CD4-positive, alpha-beta T cell (primary cell): ENCODE measurements at regions not wholly inside any gene's neighbourhood (a gene's known extent, or its start where the extent isn't known, plus 50 kb on each side); places are given as distances from the start of the nearest gene placed in this dataset.

ENCODE experiments used
- ATAC-seq: fragments of 200-7000 bp; cut with Tn5 transposase; one replicate; pipeline ENCODE4 v1.10.0; 2022; ENCODE audit warnings: mild to moderate bottlenecking; ENCODE audit not compliant: poor library complexity
- CTCF ChIA-PET: fragments of 350-600 bp; sonication (Branson Sonifier 250); formaldehyde crosslinking; loops from one replicate; lab custom pipeline; 2021; ENCODE audit warnings: antibody characterized with exemption, inconsistent platforms; lab: Charles Lee
- POLR2A ChIA-PET: fragments of 350-600 bp; sonication (Branson Sonifier 250); formaldehyde crosslinking; loops from one replicate; lab custom pipeline; 2021; ENCODE audit warnings: antibody characterized with exemption, inconsistent platforms; lab: Charles Lee
- DNase-seq, 14 experiments: peaks; one replicate each; pipeline ENCODE4 v3.0.0-alpha.2; 2013 to 2020; ENCODE audit warnings: mixed read lengths in 2 of 14
- H3K27ac ChIP-seq, 2 donors: one replicate each; pipeline versions ENCODE4 v1.5.1 to v1.7.0; 2013; ENCODE audit warnings: low read length in 2 of 2, low read depth in 1 of 2, mild to moderate bottlenecking in 1 of 2
- H3K27me3 ChIP-seq, 2 experiments: 1 replicate in 1 of 2; 2 replicates in 1 of 2; pipeline versions ENCODE4 v1.6.1 to v1.7.0; 2013; ENCODE audit warnings: low read length in 2 of 2, control low read depth in 1 of 2, mild to moderate bottlenecking in 1 of 2, moderate library complexity in 1 of 2; ENCODE audit not compliant: insufficient read depth in 2 of 2, control insufficient read depth in 1 of 2
- H3K36me3 ChIP-seq: one replicate; pipeline ENCODE4 v1.6.1; 2013; ENCODE audit warnings: low read length, control low read depth; ENCODE audit not compliant: insufficient read depth
- H3K4me1 ChIP-seq: one replicate; pipeline ENCODE4 v1.6.1; 2013; ENCODE audit warnings: low read length, control low read depth; ENCODE audit not compliant: insufficient read depth
- H3K4me3 ChIP-seq: one replicate; pipeline ENCODE4 v1.5.1; 2013; ENCODE audit warnings: mild to moderate bottlenecking, low read length, moderate library complexity
- H3K9me3 ChIP-seq, 2 experiments: 1 replicate in 1 of 2; 2 replicates in 1 of 2; pipeline versions ENCODE4 v1.6.1 to v1.7.0; 2013; ENCODE audit warnings: low read length in 2 of 2, mild to moderate bottlenecking in 2 of 2, control low read depth in 1 of 2, moderate library complexity in 1 of 2; ENCODE audit not compliant: control insufficient read depth in 1 of 2, insufficient read depth in 1 of 2
- H3K27ac Mint-ChIP-seq: one replicate; pipeline ENCODE4 v1.8.0; 2020; ENCODE audit warnings: mixed read lengths
- H3K27me3 Mint-ChIP-seq: one replicate; pipeline ENCODE4 v1.8.0; 2021; ENCODE audit warnings: mixed read lengths
- H3K36me3 Mint-ChIP-seq: one replicate; pipeline ENCODE4 v1.8.0; 2021; ENCODE audit warnings: low read depth, mixed read lengths
- H3K4me1 Mint-ChIP-seq: one replicate; pipeline ENCODE4 v1.8.0; 2021; ENCODE audit warnings: low read depth, mixed read lengths
- H3K4me3 Mint-ChIP-seq: one replicate; pipeline ENCODE4 v1.8.0; 2020; ENCODE audit warnings: mild to moderate bottlenecking, mixed read lengths
- H3K9me3 Mint-ChIP-seq: one replicate; pipeline ENCODE4 v1.8.0; 2020; ENCODE audit warnings: mixed read lengths
- intact Hi-C, 2 experiments: fragments of 100-400 bp; cut with DNase I in 1 of 2; cut with micrococcal nuclease in 1 of 2; formaldehyde crosslinking; loops; one replicate each; pipeline versions ENCODE4 v1.15.1 to v1.9.0; 2023 to 2025; cut with DNase I, micrococcal nuclease
- TF ChIP-seq, protein P1 (sequence below): fragments of 200-600 bp; IDR thresholded peaks from one replicate; pipeline ENCODE4 v1.8.0; 2022; ENCODE audit warnings: antibody characterized with exemption, mild to moderate bottlenecking

DNA sequence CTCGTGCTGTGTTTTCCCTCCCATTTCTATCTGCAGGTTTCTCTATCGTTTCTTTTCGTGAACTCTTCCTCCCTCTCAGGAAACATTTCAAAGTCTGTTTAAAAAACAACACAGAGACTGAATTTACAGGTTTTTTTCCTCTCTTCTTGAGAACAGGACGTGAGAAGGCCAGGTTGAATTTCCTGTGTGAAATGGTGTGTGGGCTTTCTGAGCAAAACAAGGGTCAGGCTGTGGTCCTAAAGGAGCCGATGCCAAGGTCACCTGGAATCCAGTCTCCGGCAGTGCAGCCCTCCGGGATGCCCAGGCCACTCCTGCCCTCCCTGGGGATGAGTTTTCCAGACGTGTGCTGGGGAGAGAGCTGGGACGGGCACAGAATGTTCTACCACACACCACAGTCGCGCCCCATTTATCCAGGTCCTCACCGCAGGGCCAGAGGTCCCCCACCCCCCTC lies 62.7 kb upstream of the RUNX3 start:
- ATAC-seq (peak; percentile 47), DNase-seq (peak in 4 of 14 experiments; percentile 53 to 80 (median 60))
- peak overlapping the region; percentile 30 for H3K4me3 ChIP-seq
- peak overlapping the region; percentile 79 to 87 for H3K27ac ChIP-seq
- ChIA-PET CTCF (interaction anchor here (1.4 to 1.8 kb wide), 4 partner anchors 11 to 60 kb away, joined by 3 to 5 read pairs (median 4); no protein-coding TSS in a partner anchor), POLR2A (interaction anchor here (0.6 to 5.7 kb wide), 4 partner anchors 30 to 64 kb away, joined by 3 to 39 read pairs (median 6); no protein-coding TSS in a partner anchor)
- TF ChIP-seq, protein P1, sequence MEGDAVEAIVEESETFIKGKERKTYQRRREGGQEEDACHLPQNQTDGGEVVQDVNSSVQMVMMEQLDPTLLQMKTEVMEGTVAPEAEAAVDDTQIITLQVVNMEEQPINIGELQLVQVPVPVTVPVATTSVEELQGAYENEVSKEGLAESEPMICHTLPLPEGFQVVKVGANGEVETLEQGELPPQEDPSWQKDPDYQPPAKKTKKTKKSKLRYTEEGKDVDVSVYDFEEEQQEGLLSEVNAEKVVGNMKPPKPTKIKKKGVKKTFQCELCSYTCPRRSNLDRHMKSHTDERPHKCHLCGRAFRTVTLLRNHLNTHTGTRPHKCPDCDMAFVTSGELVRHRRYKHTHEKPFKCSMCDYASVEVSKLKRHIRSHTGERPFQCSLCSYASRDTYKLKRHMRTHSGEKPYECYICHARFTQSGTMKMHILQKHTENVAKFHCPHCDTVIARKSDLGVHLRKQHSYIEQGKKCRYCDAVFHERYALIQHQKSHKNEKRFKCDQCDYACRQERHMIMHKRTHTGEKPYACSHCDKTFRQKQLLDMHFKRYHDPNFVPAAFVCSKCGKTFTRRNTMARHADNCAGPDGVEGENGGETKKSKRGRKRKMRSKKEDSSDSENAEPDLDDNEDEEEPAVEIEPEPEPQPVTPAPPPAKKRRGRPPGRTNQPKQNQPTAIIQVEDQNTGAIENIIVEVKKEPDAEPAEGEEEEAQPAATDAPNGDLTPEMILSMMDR = no peak
- Mint-ChIP-seq H3K9me3 (peaks cover 4% of the 10 kb centered on the region), H3K4me3 (peak overlapping the region; percentile 80), H3K27ac (peak overlapping the region; percentile 93), H3K4me1 (peaks cover 97% of the 10 kb centered on the region), H3K36me3 (no peaks in the 10 kb centered on the region), H3K27me3 (no peaks in the 10 kb centered on the region)
- no peaks in the 10 kb centered on the region for H3K27me3 ChIP-seq
- H3K36me3 ChIP-seq = no peaks in the 10 kb centered on the region
- H3K9me3 ChIP-seq = peaks cover 0 to 9% of the 10 kb centered on the region in 2 experiments
- peaks cover 100% of the 10 kb centered on the region for H3K4me1 ChIP-seq
- intact Hi-C loops = loop anchor here in 1 of 2 experiments (5.0 kb wide), 1 partner anchor 40 kb away; no protein-coding TSS in a partner anchor

DNA sequence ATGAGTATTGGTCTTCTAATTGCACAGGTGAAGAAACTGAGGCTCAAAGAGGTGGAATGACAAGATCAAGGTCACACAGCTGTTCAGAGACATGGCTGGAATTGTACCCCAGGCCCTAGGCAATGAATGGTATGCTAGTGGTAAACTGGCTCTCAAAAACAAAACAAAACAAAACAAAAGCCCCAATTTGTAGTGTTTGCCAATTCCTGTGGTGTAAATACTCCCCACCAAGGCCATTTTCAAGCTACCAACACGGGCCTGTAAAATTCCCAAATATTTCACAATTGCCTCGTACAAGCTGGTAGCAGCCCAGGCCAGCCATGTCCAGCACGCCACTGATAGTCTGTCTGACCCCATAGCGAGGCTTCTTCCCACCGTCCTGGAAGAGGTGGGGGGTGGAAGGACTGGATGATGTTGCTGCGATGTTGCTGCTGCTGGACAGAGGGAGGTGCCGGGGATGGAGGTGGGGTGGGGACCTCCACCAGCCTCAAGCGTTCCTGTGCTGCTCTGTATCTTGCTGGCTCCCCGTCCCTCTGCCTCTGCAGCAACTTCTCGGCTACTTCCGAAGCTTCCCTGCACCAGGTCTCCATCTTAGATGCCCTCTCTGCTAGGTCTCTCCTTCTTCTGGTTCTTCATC lies 62.2 kb upstream of the RUNX3 start:
- peak; percentile 40 for ATAC-seq
- Mint-ChIP-seq H3K36me3 (no peaks in the 10 kb centered on the region), H3K27me3 (no peaks in the 10 kb centered on the region), H3K9me3 (peaks cover 3% of the 10 kb centered on the region), H3K4me3 (peak overlapping the region; percentile 80), H3K27ac (peak overlapping the region; percentile 93), H3K4me1 (peaks cover 97% of the 10 kb centered on the region)
- H3K36me3 ChIP-seq = no peaks in the 10 kb centered on the region
- DNase-seq = peak in 1 of 14 experiments; percentile 37
- TF ChIP-seq, protein P1 = no peak
- peak overlapping the region; percentile 79 to 87 for H3K27ac ChIP-seq
- ChIA-PET POLR2A (interaction anchor here (0.6 to 5.7 kb wide), 6 partner anchors 11 to 240 kb away, joined by 3 to 39 read pairs (median 4); partner anchors contain the start of gene SYF2), CTCF (interaction anchor here (1.2 to 2.3 kb wide), 5 partner anchors 11 to 37 kb away, joined by 3 to 7 read pairs (median 4); no protein-coding TSS in a partner anchor)
- no peaks in the 10 kb centered on the region for H3K27me3 ChIP-seq
- intact Hi-C loops = loop anchor here in 1 of 2 experiments (5.0 kb wide), 1 partner anchor 40 kb away; no protein-coding TSS in a partner anchor
- peaks cover 0 to 4% of the 10 kb centered on the region in 2 experiments for H3K9me3 ChIP-seq
- H3K4me1 ChIP-seq = peaks cover 99% of the 10 kb centered on the region
- H3K4me3 ChIP-seq = peak overlapping the region; percentile 30

DNA sequence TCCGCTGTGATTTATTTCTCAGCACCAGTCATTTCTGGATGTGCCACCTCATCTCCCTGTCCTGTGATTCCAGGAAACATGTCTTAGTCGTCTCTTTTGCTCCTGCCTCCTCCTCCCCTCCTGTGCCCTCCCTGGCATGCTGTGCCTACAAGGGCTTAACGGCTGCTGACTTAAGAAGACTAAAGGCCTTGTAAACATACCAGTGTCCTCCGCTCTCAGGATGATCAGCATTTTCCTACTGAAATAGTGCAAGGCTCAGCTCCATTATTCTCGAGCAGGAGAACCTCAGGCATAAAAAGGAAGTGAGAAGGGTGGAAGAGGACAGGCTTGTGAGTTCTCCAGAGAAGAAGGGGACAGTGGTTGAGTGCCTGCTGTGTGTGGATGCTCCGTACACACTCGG lies 61.6 kb upstream of the RUNX3 start:
- H3K36me3 Mint-ChIP-seq = no peaks in the 10 kb centered on the region

More for the DNA sequence above, 61.6 kb upstream of the RUNX3 start:
- ChIA-PET POLR2A (interaction anchor here (0.7 to 5.7 kb wide), 5 partner anchors 10 to 241 kb away, joined by 3 to 39 read pairs (median 3); partner anchors contain the start of gene SYF2), CTCF (interaction anchor here (0.7 to 2.3 kb wide), 7 partner anchors 17 to 46 kb away, joined by 3 to 9 read pairs (median 4); no protein-coding TSS in a partner anchor)
- H3K4me1 ChIP-seq = peaks cover 99% of the 10 kb centered on the region
- no peak for ATAC-seq
- H3K27me3 ChIP-seq = no peaks in the 10 kb centered on the region
- TF ChIP-seq, protein P1 = no peak
- H3K4me3 Mint-ChIP-seq = peak overlapping the region; percentile 68
- H3K4me1 Mint-ChIP-seq = peaks cover 93% of the 10 kb centered on the region
- peak overlapping the region; percentile 93 for H3K27ac Mint-ChIP-seq
- peaks cover 0 to 3% of the 10 kb centered on the region in 2 experiments for H3K9me3 ChIP-seq
- H3K27ac ChIP-seq = peak overlapping the region; percentile 79 to 87
- H3K4me3 ChIP-seq = no peak overlapping the region
- DNase-seq = peak in 1 of 14 experiments; percentile 28
- H3K27me3 Mint-ChIP-seq = no peaks in the 10 kb centered on the region
- no peaks in the 10 kb centered on the region for H3K36me3 ChIP-seq
- H3K9me3 Mint-ChIP-seq = no peaks in the 10 kb centered on the region
- intact Hi-C loops = loop anchor here (2.0 to 5.0 kb wide), 2 partner anchors 39 to 41 kb away; no protein-coding TSS in a partner anchor
